Uterus (tissue), 2 donors: ENCODE measurements at regions not wholly inside any gene's neighbourhood (a gene's known extent, or its start where the extent isn't known, plus 50 kb on each side); places are given as distances from the start of the nearest gene placed in this dataset.

Experiments used
- POLR2A ChIP-seq, 2 donors: fragments of 450-650 bp; IDR thresholded peaks; one replicate each; pipeline ENCODE4 v1.6.1; 2016; ENCODE audit warnings: antibody characterized with exemption in 2 of 2, mild to moderate bottlenecking in 1 of 2, moderate library complexity in 1 of 2
- TF ChIP-seq, protein P1 (sequence below), 4 experiments: fragments of 200-600 bp in 2 of 4; fragments of 450-650 bp in 2 of 4; sonication (generic) in 2 of 4; IDR thresholded peaks; one replicate each; pipeline ENCODE4 v1.5.1; 2016 to 2019; ENCODE audit warnings: antibody characterized with exemption in 4 of 4, mild to moderate bottlenecking in 2 of 4, moderate library complexity in 1 of 4

DNA sequence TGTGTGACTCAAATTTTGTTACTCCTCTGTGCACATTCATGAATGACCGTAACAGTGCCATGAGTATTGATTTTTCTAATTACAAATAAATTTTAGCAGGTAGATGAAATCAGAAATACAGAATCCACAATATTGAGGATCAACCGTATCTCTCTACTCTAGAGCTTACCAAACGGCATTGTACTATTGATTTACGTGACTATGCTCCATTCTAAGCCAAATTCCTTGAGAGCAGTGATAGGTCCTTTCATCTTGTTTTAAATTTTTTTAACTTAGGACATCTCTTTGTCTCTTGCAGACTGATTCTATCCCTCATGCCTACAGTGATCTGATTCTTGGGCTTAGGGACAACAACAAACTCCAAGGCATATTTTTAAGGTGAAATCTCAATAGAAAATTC lies 172.3 kb upstream of the C1QTNF7 start:
- TF ChIP-seq, protein P1, sequence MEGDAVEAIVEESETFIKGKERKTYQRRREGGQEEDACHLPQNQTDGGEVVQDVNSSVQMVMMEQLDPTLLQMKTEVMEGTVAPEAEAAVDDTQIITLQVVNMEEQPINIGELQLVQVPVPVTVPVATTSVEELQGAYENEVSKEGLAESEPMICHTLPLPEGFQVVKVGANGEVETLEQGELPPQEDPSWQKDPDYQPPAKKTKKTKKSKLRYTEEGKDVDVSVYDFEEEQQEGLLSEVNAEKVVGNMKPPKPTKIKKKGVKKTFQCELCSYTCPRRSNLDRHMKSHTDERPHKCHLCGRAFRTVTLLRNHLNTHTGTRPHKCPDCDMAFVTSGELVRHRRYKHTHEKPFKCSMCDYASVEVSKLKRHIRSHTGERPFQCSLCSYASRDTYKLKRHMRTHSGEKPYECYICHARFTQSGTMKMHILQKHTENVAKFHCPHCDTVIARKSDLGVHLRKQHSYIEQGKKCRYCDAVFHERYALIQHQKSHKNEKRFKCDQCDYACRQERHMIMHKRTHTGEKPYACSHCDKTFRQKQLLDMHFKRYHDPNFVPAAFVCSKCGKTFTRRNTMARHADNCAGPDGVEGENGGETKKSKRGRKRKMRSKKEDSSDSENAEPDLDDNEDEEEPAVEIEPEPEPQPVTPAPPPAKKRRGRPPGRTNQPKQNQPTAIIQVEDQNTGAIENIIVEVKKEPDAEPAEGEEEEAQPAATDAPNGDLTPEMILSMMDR (IDR thresholded peaks at IDR 0.05) = no peak
- TF ChIP-seq POLR2A (IDR thresholded peaks at IDR 0.05) = no peak
